ENCODE measurements at regions not wholly inside any gene's neighbourhood (a gene's known extent, or its start where the extent isn't known, plus 50 kb on each side); places are given as distances from the start of the nearest gene placed in this dataset.

GRCh38 chr3:127092776-127093175 lies 100.2 kb upstream of the PRR23E start:
- H3K9ac ChIP-seq (ENCODE audit: low read depth, low read length), result no peak overlapping the region
- H3K27me3 ChIP-seq (ENCODE audit: control insufficient read depth, insufficient read depth, low read length), result peaks cover 31% of the 10 kb centered on the region
- no peaks in the 10 kb centered on the region for H3K4me1 ChIP-seq (ENCODE audit: control insufficient read depth, insufficient read depth, low read length)
- H3K9me3 ChIP-seq (replicated peaks; ENCODE audit: low read length), result no peaks in the 10 kb centered on the region
- H3K36me3 ChIP-seq (ENCODE audit: insufficient read depth, low read length), result no peaks in the 10 kb centered on the region
- H3K4me3 ChIP-seq (ENCODE audit: low read length), result no peak overlapping the region
- no peak overlapping the region for H3K4me2 ChIP-seq (ENCODE audit: low read length)

DNA sequence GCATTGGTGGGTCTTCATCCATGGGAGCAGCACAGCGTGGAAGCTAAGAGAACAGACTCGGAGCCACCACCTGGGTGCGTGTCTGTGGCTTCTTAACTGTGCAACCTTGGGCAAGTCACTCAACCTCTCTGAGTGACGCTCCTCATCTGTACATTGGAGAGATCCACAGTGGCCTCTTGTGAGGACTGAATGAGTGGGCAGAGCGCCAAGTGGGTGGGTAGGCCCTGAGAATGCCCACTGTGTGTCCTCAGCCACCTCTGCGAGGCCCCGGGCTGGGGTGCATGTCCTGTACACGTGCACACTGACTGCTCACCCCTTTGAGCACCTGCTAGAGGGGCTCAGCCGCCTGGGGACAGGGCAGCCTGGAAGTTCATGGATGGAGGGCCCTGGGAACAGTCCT lies 99.6 kb upstream of the PRR23E start:
- H3K27me3 ChIP-seq (ENCODE audit: control insufficient read depth, insufficient read depth, low read length), result peaks cover 31% of the 10 kb centered on the region
- H3K9me3 ChIP-seq (replicated peaks; ENCODE audit: low read length), result no peaks in the 10 kb centered on the region
- H3K36me3 ChIP-seq (ENCODE audit: insufficient read depth, low read length), result no peaks in the 10 kb centered on the region
- H3K4me2 ChIP-seq (ENCODE audit: low read length), result no peak overlapping the region
- H3K4me3 ChIP-seq (ENCODE audit: low read length), result no peak overlapping the region
- no peaks in the 10 kb centered on the region for H3K4me1 ChIP-seq (ENCODE audit: control insufficient read depth, insufficient read depth, low read length)
- H3K9ac ChIP-seq (ENCODE audit: low read depth, low read length), result no peak overlapping the region

GRCh38 chr3:127095774-127096173 lies 97.2 kb upstream of the PRR23E start:
- H3K36me3 ChIP-seq (ENCODE audit: insufficient read depth, low read length), result no peaks in the 10 kb centered on the region
- H3K4me1 ChIP-seq (ENCODE audit: control insufficient read depth, insufficient read depth, low read length), result no peaks in the 10 kb centered on the region
- no peak overlapping the region for H3K9ac ChIP-seq (ENCODE audit: low read depth, low read length)
- no peak overlapping the region for H3K4me3 ChIP-seq (ENCODE audit: low read length)
- H3K27me3 ChIP-seq (ENCODE audit: control insufficient read depth, insufficient read depth, low read length), result peaks cover 47% of the 10 kb centered on the region
- no peaks in the 10 kb centered on the region for H3K9me3 ChIP-seq (replicated peaks; ENCODE audit: low read length)
- no peak overlapping the region for H3K4me2 ChIP-seq (ENCODE audit: low read length)

DNA sequence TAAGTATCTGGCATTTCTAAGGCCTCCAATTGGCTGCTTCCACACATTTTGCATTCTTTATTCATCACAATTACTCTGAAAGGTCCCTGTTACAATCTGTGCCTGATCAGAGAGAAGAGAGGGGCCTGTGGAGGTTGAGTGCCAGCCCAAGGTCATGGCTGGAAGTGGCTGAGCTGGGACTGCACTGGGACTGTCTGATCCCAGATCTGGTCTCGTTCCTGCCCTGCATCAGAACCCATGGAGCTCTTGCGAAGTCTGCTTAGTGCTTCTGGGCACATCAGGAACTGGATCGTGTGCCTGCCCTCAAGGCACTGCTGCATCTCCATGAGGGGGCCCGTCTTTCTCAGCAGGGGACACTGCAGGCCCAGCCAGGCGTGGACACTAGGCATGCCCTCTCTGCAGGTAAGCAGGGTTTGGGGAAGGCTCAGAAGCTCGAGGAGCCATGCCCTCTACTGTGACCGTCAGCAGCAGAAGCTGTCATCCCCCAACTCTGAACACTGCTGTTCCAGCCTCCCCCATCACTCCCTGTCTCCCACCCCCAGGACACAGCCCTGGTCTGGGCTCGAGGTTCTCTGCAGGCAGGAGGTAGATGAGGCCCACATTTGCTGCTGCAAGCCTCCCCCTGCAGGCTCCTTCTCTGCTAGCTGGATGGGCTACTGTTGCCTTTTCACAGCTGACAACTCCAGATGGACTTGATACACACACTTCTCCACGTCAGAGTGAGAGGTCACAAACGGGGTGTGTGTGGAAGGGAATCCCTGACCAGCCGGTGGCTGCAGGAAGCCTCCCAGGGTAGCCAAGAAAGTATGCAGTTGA lies 96.5 kb upstream of the PRR23E start:
- Histone ChIP-seq H3K27me3 (ENCODE audit: control insufficient read depth, insufficient read depth, low read length) (peaks cover 44% of the 10 kb centered on the region), H3K4me1 (ENCODE audit: control insufficient read depth, insufficient read depth, low read length) (no peaks in the 10 kb centered on the region), H3K9me3 (replicated peaks; ENCODE audit: low read length) (no peaks in the 10 kb centered on the region), H3K4me3 (ENCODE audit: low read length) (no peak overlapping the region), H3K4me2 (ENCODE audit: low read length) (no peak overlapping the region), H3K36me3 (ENCODE audit: insufficient read depth, low read length) (no peaks in the 10 kb centered on the region), H3K9ac (ENCODE audit: low read depth, low read length) (no peak overlapping the region)

DNA sequence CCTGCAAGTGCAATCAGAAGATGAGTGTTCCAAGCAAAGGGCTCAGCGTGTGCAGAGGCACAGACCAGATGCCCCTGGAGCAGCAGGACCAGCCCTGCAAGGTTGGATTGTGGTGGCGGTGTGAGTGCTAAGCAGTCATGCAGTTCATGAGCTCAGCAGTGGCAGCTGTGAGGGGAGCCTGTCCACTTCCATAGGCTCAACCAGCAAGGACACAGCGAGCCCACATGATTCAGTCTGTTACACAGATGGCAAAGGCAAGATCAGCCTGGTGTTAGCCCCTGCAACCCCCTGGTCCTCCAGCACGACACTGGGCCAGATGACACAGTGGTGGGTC lies 95.9 kb upstream of the PRR23E start:
- no peak overlapping the region for H3K9ac ChIP-seq (ENCODE audit: low read depth, low read length)
- H3K4me1 ChIP-seq (ENCODE audit: control insufficient read depth, insufficient read depth, low read length), result no peaks in the 10 kb centered on the region
- H3K4me3 ChIP-seq (ENCODE audit: low read length), result no peak overlapping the region
- no peaks in the 10 kb centered on the region for H3K9me3 ChIP-seq (replicated peaks; ENCODE audit: low read length)
- H3K36me3 ChIP-seq (ENCODE audit: insufficient read depth, low read length), result no peaks in the 10 kb centered on the region
- H3K27me3 ChIP-seq (ENCODE audit: control insufficient read depth, insufficient read depth, low read length), result peaks cover 39% of the 10 kb centered on the region
- no peak overlapping the region for H3K4me2 ChIP-seq (ENCODE audit: low read length)

DNA sequence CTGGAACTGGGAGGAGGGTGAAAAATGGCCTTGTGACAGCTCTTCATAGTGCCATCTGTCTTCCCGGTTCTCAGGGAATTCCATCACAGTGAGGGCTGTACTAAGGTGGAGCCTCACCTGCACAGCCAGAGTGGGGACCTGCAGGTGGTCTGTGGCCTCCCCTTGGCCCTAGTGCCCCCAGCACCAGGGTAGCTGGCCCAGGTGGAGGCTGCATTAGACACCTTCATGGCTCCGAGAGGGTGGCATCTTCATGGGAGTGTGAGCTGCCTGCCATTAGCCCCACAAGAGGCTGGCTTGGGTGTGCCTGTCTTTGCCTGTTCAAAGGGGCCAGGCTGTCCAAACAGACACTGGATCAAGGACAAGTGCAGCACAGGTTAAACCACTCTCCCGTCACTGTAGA lies 95.5 kb upstream of the PRR23E start:
- no peak overlapping the region for H3K4me3 ChIP-seq (ENCODE audit: low read length)
- no peaks in the 10 kb centered on the region for H3K4me1 ChIP-seq (ENCODE audit: control insufficient read depth, insufficient read depth, low read length)
- H3K9ac ChIP-seq (ENCODE audit: low read depth, low read length), result no peak overlapping the region
- peaks cover 38% of the 10 kb centered on the region for H3K27me3 ChIP-seq (ENCODE audit: control insufficient read depth, insufficient read depth, low read length)
- H3K4me2 ChIP-seq (ENCODE audit: low read length), result no peak overlapping the region
- H3K36me3 ChIP-seq (ENCODE audit: insufficient read depth, low read length), result no peaks in the 10 kb centered on the region
- no peaks in the 10 kb centered on the region for H3K9me3 ChIP-seq (replicated peaks; ENCODE audit: low read length)

- no peaks in the 10 kb centered on the region for H3K9me3 ChIP-seq (replicated peaks; ENCODE audit: low read length)
- no peak overlapping the region for H3K4me2 ChIP-seq (ENCODE audit: low read length)
- no peaks in the 10 kb centered on the region for H3K36me3 ChIP-seq (ENCODE audit: insufficient read depth, low read length)
- H3K4me3 ChIP-seq (ENCODE audit: low read length), result no peak overlapping the region
- peaks cover 39% of the 10 kb centered on the region for H3K27me3 ChIP-seq (ENCODE audit: control insufficient read depth, insufficient read depth, low read length)
- no peak overlapping the region for H3K9ac ChIP-seq (ENCODE audit: low read depth, low read length)
- no peaks in the 10 kb centered on the region for H3K4me1 ChIP-seq (ENCODE audit: control insufficient read depth, insufficient read depth, low read length)
These were observed 92.9 kb upstream of the PRR23E start for GRCh38 chr3:127099982-127100381.

GRCh38 chr3:127100459-127101410 lies 92.2 kb upstream of the PRR23E start:
- Histone ChIP-seq H3K4me3 (ENCODE audit: low read length) (no peak overlapping the region), H3K9me3 (replicated peaks; ENCODE audit: low read length) (no peaks in the 10 kb centered on the region), H3K4me1 (ENCODE audit: control insufficient read depth, insufficient read depth, low read length) (no peaks in the 10 kb centered on the region), H3K27me3 (ENCODE audit: control insufficient read depth, insufficient read depth, low read length) (peaks cover 43% of the 10 kb centered on the region), H3K9ac (ENCODE audit: low read depth, low read length) (no peak overlapping the region), H3K4me2 (ENCODE audit: low read length) (no peak overlapping the region), H3K36me3 (ENCODE audit: insufficient read depth, low read length) (no peaks in the 10 kb centered on the region)

GRCh38 chr3:127101411-127102187 lies 91.3 kb upstream of the PRR23E start:
- Histone ChIP-seq H3K4me1 (ENCODE audit: control insufficient read depth, insufficient read depth, low read length) (no peaks in the 10 kb centered on the region), H3K9me3 (replicated peaks; ENCODE audit: low read length) (no peaks in the 10 kb centered on the region), H3K9ac (ENCODE audit: low read depth, low read length) (no peak overlapping the region), H3K36me3 (ENCODE audit: insufficient read depth, low read length) (no peaks in the 10 kb centered on the region), H3K4me2 (ENCODE audit: low read length) (no peak overlapping the region), H3K27me3 (ENCODE audit: control insufficient read depth, insufficient read depth, low read length) (peaks cover 37% of the 10 kb centered on the region), H3K4me3 (ENCODE audit: low read length) (no peak overlapping the region)

- H3K4me3 ChIP-seq (ENCODE audit: low read length), result no peak overlapping the region
These were observed 90.8 kb upstream of the PRR23E start for GRCh38 chr3:127102188-127102520.

DNA sequence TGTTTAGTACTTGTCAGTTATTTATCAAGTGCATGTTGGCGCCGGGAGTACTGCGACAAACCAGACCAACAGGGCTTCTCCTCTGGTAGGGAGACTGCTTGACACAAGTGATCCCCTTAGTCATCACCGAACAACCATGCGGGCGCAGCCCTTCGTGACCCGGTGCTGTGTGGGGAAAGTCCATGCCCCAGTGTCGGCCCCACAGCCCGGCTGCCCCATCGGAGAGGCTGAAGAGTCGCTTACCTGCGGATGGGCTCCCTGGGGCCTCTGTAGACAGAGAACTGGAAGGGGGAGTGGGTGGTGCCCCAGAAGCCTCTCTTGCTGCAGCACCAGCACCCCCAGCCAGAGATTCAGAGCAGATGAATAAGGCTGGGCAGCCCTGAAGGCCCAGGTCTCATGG lies 90.3 kb upstream of the PRR23E start:
- Histone ChIP-seq H3K4me1 (ENCODE audit: control insufficient read depth, insufficient read depth, low read length) (no peaks in the 10 kb centered on the region), H3K27me3 (ENCODE audit: control insufficient read depth, insufficient read depth, low read length) (peaks cover 31% of the 10 kb centered on the region), H3K4me2 (ENCODE audit: low read length) (no peak overlapping the region), H3K9ac (ENCODE audit: low read depth, low read length) (no peak overlapping the region), H3K36me3 (ENCODE audit: insufficient read depth, low read length) (no peaks in the 10 kb centered on the region), H3K9me3 (replicated peaks; ENCODE audit: low read length) (no peaks in the 10 kb centered on the region), H3K4me3 (ENCODE audit: low read length) (no peak overlapping the region)

More at GRCh38 chr3:127102188-127102520, 90.8 kb upstream of the PRR23E start:
- no peak overlapping the region for H3K4me2 ChIP-seq (ENCODE audit: low read length)
- no peaks in the 10 kb centered on the region for H3K4me1 ChIP-seq (ENCODE audit: control insufficient read depth, insufficient read depth, low read length)
- no peak overlapping the region for H3K9ac ChIP-seq (ENCODE audit: low read depth, low read length)
- peaks cover 33% of the 10 kb centered on the region for H3K27me3 ChIP-seq (ENCODE audit: control insufficient read depth, insufficient read depth, low read length)
- no peaks in the 10 kb centered on the region for H3K9me3 ChIP-seq (replicated peaks; ENCODE audit: low read length)
- H3K36me3 ChIP-seq (ENCODE audit: insufficient read depth, low read length), result no peaks in the 10 kb centered on the region

Data from skeletal muscle satellite cell (primary cell).